ENCODE measurements at regions not wholly inside any gene's neighbourhood (a gene's known extent, or its start where the extent isn't known, plus 50 kb on each side); places are given as distances from the start of the nearest gene placed in this dataset.

DNA sequence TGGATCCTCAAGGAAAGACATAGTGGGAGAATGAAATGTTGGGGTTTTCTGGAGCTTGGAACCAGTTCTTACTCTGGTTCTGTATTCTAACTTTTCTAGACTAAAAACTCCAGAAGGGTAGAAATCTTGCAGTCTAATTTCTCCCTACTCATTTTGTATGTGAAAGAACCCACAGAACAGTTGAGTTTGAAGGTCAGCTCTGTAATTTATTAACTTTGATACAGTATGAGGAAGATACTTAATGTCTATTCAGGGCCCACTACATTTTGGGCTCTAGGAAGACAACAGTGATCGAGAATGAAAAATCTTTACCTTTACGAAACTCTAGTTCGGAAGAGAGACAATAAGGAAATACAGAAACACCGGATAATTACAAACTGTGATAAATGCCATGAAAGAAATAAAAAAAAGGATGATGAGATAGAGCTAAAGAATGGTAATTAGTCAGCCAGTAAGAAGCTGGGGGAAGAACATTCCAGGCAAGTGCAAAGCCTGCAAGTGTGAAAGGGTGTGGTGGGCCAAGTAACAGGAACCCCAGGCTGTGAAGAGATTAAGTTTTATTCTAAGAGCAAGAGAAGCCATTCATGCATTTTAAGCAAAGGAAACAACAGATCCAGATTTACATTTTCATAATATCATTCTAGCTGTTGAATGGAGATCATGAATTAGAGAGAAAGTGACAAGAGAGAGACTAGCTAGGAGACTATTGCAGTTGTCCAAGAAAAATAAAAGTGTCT is 159.9 kb upstream of the HMCN1 start:
- Histone ChIP-seq H4K20me1 (ENCODE audit: insufficient read depth, low read length) (no peaks in the 10 kb centered on the region), H3K9me3 (ENCODE audit: low read length) (peaks cover 13% of the 10 kb centered on the region), H3K4me2 (ENCODE audit: low read depth, low read length) (no peak overlapping the region), H3K27me3 (ENCODE audit: control insufficient read depth in 1 of 2, insufficient read depth in 2 of 2, low read length in 2 of 2) (no peaks in the 10 kb centered on the region), H3K79me2 (ENCODE audit: insufficient read depth, low read length) (no peaks in the 10 kb centered on the region), H3K4me3 (replicated peaks in 1 of 3; ENCODE audit: insufficient read depth in 1 of 3, low read depth in 2 of 3, low read length in 3 of 3) (no peak overlapping the region), H3K4me1 (ENCODE audit: insufficient read depth, low read length) (peaks cover 11% of the 10 kb centered on the region), H3K36me3 (replicated peaks in 1 of 2; ENCODE audit: control insufficient read depth in 1 of 2, insufficient read depth in 2 of 2, low read length in 2 of 2) (no peaks in the 10 kb centered on the region), H3K27ac (ENCODE audit: extremely low read length, insufficient read depth, low read length) (no peak overlapping the region), H2AFZ (ENCODE audit: low read length) (no peak overlapping the region), H3K9ac (ENCODE audit: insufficient read depth, low read depth, low read length) (no peak overlapping the region)
- 58% methylated on average over 4 of the region's 4 CpGs for WGBS (ENCODE audit: low lambda C conversion rate)
- TF ChIP-seq NFE2L1 (CRISPR knock-in tag; IDR thresholded peaks at IDR 0.05; ENCODE audit: borderline replicate concordance) (no peak), HOXA3 (CRISPR knock-in tag; IDR thresholded peaks at IDR 0.05) (no peak), ZNF570 (CRISPR knock-in tag; IDR thresholded peaks at IDR 0.05; ENCODE audit: borderline replicate concordance) (no peak), ZNF800 (CRISPR knock-in tag; IDR thresholded peaks at IDR 0.05) (no peak), GABPA (IDR thresholded peaks at IDR 0.05; ENCODE audit: low read depth, low read length) (no peak), GABPA (CRISPR knock-in tag; IDR thresholded peaks at IDR 0.05; ENCODE audit: low read depth) (no peak), MTF2 (CRISPR knock-in tag; IDR thresholded peaks at IDR 0.05; ENCODE audit: borderline replicate concordance) (no peak), ZNF589 (CRISPR knock-in tag; conservative IDR thresholded peaks at IDR 0.05) (no peak), TOE1 (CRISPR knock-in tag; IDR thresholded peaks at IDR 0.05) (no peak), ZZZ3 (CRISPR knock-in tag; IDR thresholded peaks at IDR 0.05; ENCODE audit: borderline replicate concordance) (no peak), PRPF4 (IDR thresholded peaks at IDR 0.05; ENCODE audit: low read depth, low read length, poor library complexity, severe bottlenecking) (no peak), RFX1 (IDR thresholded peaks at IDR 0.05) (no peak), NFYB (CRISPR knock-in tag; IDR thresholded peaks at IDR 0.05) (no peak), ZNF83 (CRISPR knock-in tag; IDR thresholded peaks at IDR 0.05; ENCODE audit: borderline replicate concordance) (no peak), ZNF746 (CRISPR knock-in tag; IDR thresholded peaks at IDR 0.05) (no peak), JDP2 (CRISPR knock-in tag; IDR thresholded peaks at IDR 0.05; ENCODE audit: borderline replicate concordance) (no peak)
- TF ChIP-seq, protein P1, sequence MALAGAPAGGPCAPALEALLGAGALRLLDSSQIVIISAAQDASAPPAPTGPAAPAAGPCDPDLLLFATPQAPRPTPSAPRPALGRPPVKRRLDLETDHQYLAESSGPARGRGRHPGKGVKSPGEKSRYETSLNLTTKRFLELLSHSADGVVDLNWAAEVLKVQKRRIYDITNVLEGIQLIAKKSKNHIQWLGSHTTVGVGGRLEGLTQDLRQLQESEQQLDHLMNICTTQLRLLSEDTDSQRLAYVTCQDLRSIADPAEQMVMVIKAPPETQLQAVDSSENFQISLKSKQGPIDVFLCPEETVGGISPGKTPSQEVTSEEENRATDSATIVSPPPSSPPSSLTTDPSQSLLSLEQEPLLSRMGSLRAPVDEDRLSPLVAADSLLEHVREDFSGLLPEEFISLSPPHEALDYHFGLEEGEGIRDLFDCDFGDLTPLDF (CRISPR knock-in tag; IDR thresholded peaks at IDR 0.05) = no peak
- TF ChIP-seq, protein P2, sequence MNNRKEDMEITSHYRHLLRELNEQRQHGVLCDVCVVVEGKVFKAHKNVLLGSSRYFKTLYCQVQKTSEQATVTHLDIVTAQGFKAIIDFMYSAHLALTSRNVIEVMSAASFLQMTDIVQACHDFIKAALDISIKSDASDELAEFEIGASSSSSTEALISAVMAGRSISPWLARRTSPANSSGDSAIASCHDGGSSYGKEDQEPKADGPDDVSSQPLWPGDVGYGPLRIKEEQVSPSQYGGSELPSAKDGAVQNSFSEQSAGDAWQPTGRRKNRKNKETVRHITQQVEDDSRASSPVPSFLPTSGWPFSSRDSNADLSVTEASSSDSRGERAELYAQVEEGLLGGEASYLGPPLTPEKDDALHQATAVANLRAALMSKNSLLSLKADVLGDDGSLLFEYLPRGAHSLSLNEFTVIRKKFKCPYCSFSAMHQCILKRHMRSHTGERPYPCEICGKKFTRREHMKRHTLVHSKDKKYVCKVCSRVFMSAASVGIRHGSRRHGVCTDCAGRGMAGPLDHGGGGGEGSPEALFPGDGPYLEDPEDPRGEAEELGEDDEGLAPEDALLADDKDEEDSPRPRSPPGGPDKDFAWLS (CRISPR knock-in tag; IDR thresholded peaks at IDR 0.05; ENCODE audit: borderline replicate concordance) = no peak
- in situ Hi-C loops (cut with HindIII; ENCODE audit: extremely low pct_ligation_motif_present, low pct_unique_long_range_greater_than_20kb) (no loop called here), intact Hi-C loops (cut with micrococcal nuclease; ENCODE audit: unreplicated experiment) (no loop called here)
- POLR2A ChIA-PET = no interaction called here
- BruUV-seq (replicated peaks) = no TSS peak
- ATAC-seq = no peak
- CTCF ChIA-PET (ENCODE audit: low intra/inter-chr PET ratio, low total read pairs) = no interaction called here
- no peak for DNase-seq (ENCODE audit: low spot score)
- no peak for FAIRE-seq
